ENCODE measurements at regions not wholly inside any gene's neighbourhood (a gene's known extent, or its start where the extent isn't known, plus 50 kb on each side); places are given as distances from the start of the nearest gene placed in this dataset.

GRCh38 chr14:104297721-104298401 lies 159.5 kb downstream of the KIF26A start:
- DNase-seq (ENCODE audit: extremely low spot score), result no peak
- CTCF ChIA-PET, result no interaction called here
- TF ChIP-seq ARNT (IDR thresholded peaks at IDR 0.05), result no peak
- POLR2A ChIA-PET, result no interaction called here

GRCh38 chr14:104298458-104298857 lies 160.1 kb downstream of the KIF26A start:
- CTCF ChIA-PET, result no interaction called here
- DNase-seq (ENCODE audit: extremely low spot score), result no peak
- POLR2A ChIA-PET, result no interaction called here
- TF ChIP-seq FOXA1 (IDR thresholded peaks at IDR 0.05), result no peak

- DNase-seq (ENCODE audit: extremely low spot score), result no peak
- TF ChIP-seq BHLHE40 (IDR thresholded peaks at IDR 0.05; ENCODE audit: borderline replicate concordance) (no peak), CTBP1 (IDR thresholded peaks at IDR 0.05; ENCODE audit: borderline replicate concordance) (no peak), FOXM1 (IDR thresholded peaks at IDR 0.05; ENCODE audit: borderline replicate concordance) (no peak), TARDBP (IDR thresholded peaks at IDR 0.05) (no peak), ELF4 (IDR thresholded peaks at IDR 0.05) (no peak), SP1 (IDR thresholded peaks at IDR 0.05) (no peak), NFRKB (IDR thresholded peaks at IDR 0.05) (no peak), FOXA1 (IDR thresholded peaks at IDR 0.05) (no peak), LEF1 (IDR thresholded peaks at IDR 0.05; ENCODE audit: borderline replicate concordance) (no peak), ZNF384 (IDR thresholded peaks at IDR 0.05) (no peak), HDGF (IDR thresholded peaks at IDR 0.05; ENCODE audit: borderline replicate concordance) (no peak), FOXK2 (IDR thresholded peaks at IDR 0.05) (no peak), ARNT (IDR thresholded peaks at IDR 0.05) (no peak), PKNOX1 (IDR thresholded peaks at IDR 0.05) (no peak), L3MBTL2 (conservative IDR thresholded peaks at IDR 0.05) (no peak)
- CTCF ChIA-PET, result no interaction called here
- POLR2A ChIA-PET, result no interaction called here
These were observed 161.8 kb downstream of the KIF26A start for GRCh38 chr14:104299993-104300761.

GRCh38 chr14:104301731-104302460 lies 163.5 kb downstream of the KIF26A start:
- DNase-seq (ENCODE audit: extremely low spot score), result no peak
- ChIA-PET POLR2A (no interaction called here), CTCF (no interaction called here)
- TF ChIP-seq ARNT (IDR thresholded peaks at IDR 0.05), result no peak
- TF ChIP-seq PKNOX1 (IDR thresholded peaks at IDR 0.05), result no peak
- TF ChIP-seq SP1 (IDR thresholded peaks at IDR 0.05), result no peak
- TF ChIP-seq TARDBP (IDR thresholded peaks at IDR 0.05), result no peak
- no peak for TF ChIP-seq LEF1 (IDR thresholded peaks at IDR 0.05; ENCODE audit: borderline replicate concordance)
- no peak for TF ChIP-seq BHLHE40 (IDR thresholded peaks at IDR 0.05; ENCODE audit: borderline replicate concordance)
- no peak for TF ChIP-seq L3MBTL2 (conservative IDR thresholded peaks at IDR 0.05)
- no peak for TF ChIP-seq SUZ12 (IDR thresholded peaks at IDR 0.05)
- no peak for TF ChIP-seq ZNF384 (IDR thresholded peaks at IDR 0.05)
- TF ChIP-seq NFRKB (IDR thresholded peaks at IDR 0.05), result no peak
- TF ChIP-seq HDGF (IDR thresholded peaks at IDR 0.05; ENCODE audit: borderline replicate concordance), result no peak
- TF ChIP-seq FOXK2 (IDR thresholded peaks at IDR 0.05), result no peak
- TF ChIP-seq ELF4 (IDR thresholded peaks at IDR 0.05), result no peak
- no peak for TF ChIP-seq CTBP1 (IDR thresholded peaks at IDR 0.05; ENCODE audit: borderline replicate concordance)

GRCh38 chr14:104302794-104303405 lies 164.5 kb downstream of the KIF26A start:
- POLR2A ChIA-PET, result no interaction called here
- TF ChIP-seq L3MBTL2 (conservative IDR thresholded peaks at IDR 0.05) (no peak), FOXK2 (IDR thresholded peaks at IDR 0.05) (no peak), NFRKB (IDR thresholded peaks at IDR 0.05) (no peak), SP1 (IDR thresholded peaks at IDR 0.05) (no peak), FOXM1 (IDR thresholded peaks at IDR 0.05; ENCODE audit: borderline replicate concordance) (no peak), PKNOX1 (IDR thresholded peaks at IDR 0.05) (no peak), FOXA1 (IDR thresholded peaks at IDR 0.05) (no peak), ELF4 (IDR thresholded peaks at IDR 0.05) (no peak), LEF1 (IDR thresholded peaks at IDR 0.05; ENCODE audit: borderline replicate concordance) (no peak), ZNF384 (IDR thresholded peaks at IDR 0.05) (no peak), BHLHE40 (IDR thresholded peaks at IDR 0.05; ENCODE audit: borderline replicate concordance) (no peak), SUZ12 (IDR thresholded peaks at IDR 0.05) (no peak), CTBP1 (IDR thresholded peaks at IDR 0.05; ENCODE audit: borderline replicate concordance) (no peak), ARNT (IDR thresholded peaks at IDR 0.05) (no peak), TARDBP (IDR thresholded peaks at IDR 0.05) (no peak)
- DNase-seq (ENCODE audit: extremely low spot score), result no peak
- CTCF ChIA-PET, result no interaction called here

Measured in HEK293T (cell line).